ENCODE measurements at regions not wholly inside any gene's neighbourhood (a gene's known extent, or its start where the extent isn't known, plus 50 kb on each side); places are given as distances from the start of the nearest gene placed in this dataset.

DNA sequence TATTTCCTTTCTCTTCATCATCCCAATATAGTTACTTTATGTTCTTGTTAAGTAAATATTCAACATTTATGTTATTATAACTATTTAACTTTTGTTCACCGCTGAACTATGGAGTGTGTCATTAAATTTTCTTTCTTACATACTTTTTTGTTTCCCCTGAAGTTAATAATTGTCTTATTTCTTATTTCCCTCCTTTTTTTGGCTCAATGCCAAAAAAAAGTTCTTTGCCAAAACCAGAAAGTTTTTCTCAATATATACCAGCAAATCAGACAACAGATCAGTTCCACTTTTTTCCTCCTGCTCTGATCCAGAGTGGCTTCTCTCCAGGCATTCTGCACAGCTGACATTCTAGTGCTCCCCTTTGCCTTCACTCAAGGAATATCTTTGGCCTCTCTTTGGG is 187.0 kb upstream of the PPARGC1A start:
- H3K9me3 ChIP-seq, result no peaks in the 10 kb centered on the region
- H3K4me3 ChIP-seq (ENCODE audit: low read depth, low read length), result no peak overlapping the region
- BruUV-seq (replicated peaks), result no TSS peak
- no peaks in the 10 kb centered on the region for H3K4me1 Mint-ChIP-seq (ENCODE audit: low read depth, unreplicated experiment)
- H3K4me3 Mint-ChIP-seq (ENCODE audit: unreplicated experiment), result no peak overlapping the region
- intact Hi-C loops (cut with micrococcal nuclease; ENCODE audit: unreplicated experiment), result no loop called here
- H3K27me3 Mint-ChIP-seq (ENCODE audit: insufficient read depth, unreplicated experiment), result peaks cover 18% of the 10 kb centered on the region
- no peaks in the 10 kb centered on the region for H3K36me3 ChIP-seq (ENCODE audit: control insufficient read depth, insufficient read depth, low read length)
- ChIA-PET CTCF (no interaction called here), POLR2A (no interaction called here)
- no peaks in the 10 kb centered on the region for H3K36me3 Mint-ChIP-seq (ENCODE audit: insufficient read depth, unreplicated experiment)
- TF ChIP-seq, protein P1, sequence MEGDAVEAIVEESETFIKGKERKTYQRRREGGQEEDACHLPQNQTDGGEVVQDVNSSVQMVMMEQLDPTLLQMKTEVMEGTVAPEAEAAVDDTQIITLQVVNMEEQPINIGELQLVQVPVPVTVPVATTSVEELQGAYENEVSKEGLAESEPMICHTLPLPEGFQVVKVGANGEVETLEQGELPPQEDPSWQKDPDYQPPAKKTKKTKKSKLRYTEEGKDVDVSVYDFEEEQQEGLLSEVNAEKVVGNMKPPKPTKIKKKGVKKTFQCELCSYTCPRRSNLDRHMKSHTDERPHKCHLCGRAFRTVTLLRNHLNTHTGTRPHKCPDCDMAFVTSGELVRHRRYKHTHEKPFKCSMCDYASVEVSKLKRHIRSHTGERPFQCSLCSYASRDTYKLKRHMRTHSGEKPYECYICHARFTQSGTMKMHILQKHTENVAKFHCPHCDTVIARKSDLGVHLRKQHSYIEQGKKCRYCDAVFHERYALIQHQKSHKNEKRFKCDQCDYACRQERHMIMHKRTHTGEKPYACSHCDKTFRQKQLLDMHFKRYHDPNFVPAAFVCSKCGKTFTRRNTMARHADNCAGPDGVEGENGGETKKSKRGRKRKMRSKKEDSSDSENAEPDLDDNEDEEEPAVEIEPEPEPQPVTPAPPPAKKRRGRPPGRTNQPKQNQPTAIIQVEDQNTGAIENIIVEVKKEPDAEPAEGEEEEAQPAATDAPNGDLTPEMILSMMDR (IDR thresholded peaks at IDR 0.05; ENCODE audit: insufficient read depth in 1 of 2, low read depth in 1 of 2, low read length in 1 of 2, severe bottlenecking in 1 of 2, unreplicated experiment in 1 of 2), result no peak
- no peak for DNase-seq
- H3K9me3 Mint-ChIP-seq (ENCODE audit: unreplicated experiment), result peaks cover 21% of the 10 kb centered on the region
- no peaks in the 10 kb centered on the region for H3K4me1 ChIP-seq
- H3K27ac Mint-ChIP-seq (ENCODE audit: unreplicated experiment), result no peak overlapping the region
- no peaks in the 10 kb centered on the region for H3K27me3 ChIP-seq (replicated peaks; ENCODE audit: control insufficient read depth, insufficient read depth, low read length)

DNA sequence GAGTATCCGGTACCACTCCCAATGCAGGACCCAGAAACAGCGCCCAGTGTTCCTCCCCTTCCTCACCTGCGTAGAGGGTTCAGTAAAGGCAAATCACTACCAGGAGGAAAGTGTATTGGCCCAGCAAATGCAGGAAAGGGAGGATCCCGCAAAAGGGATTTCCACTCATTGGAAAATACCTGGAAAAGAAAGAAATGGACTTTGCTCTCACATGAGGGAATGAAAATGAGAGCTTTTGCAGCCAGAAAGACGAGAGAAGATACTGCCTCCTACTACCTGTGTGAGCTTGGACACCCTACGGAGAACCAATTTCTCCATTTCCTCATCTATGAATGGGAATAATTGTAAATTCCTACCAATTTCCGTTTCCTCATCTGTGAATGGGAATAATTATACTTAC is 184.1 kb upstream of the PPARGC1A start:
- BruUV-seq (replicated peaks), result no TSS peak
- ChIA-PET POLR2A (no interaction called here), CTCF (no interaction called here)
- Mint-ChIP-seq H3K27me3 (ENCODE audit: insufficient read depth, unreplicated experiment) (peaks cover 10% of the 10 kb centered on the region), H3K27ac (ENCODE audit: unreplicated experiment) (no peak overlapping the region), H3K36me3 (ENCODE audit: insufficient read depth, unreplicated experiment) (no peaks in the 10 kb centered on the region), H3K4me1 (ENCODE audit: low read depth, unreplicated experiment) (no peaks in the 10 kb centered on the region), H3K4me3 (ENCODE audit: unreplicated experiment) (no peak overlapping the region), H3K9me3 (ENCODE audit: unreplicated experiment) (peaks cover 21% of the 10 kb centered on the region)
- intact Hi-C loops (cut with micrococcal nuclease; ENCODE audit: unreplicated experiment), result no loop called here
- no peaks in the 10 kb centered on the region for H3K9me3 ChIP-seq
- TF ChIP-seq, protein P1 (IDR thresholded peaks at IDR 0.05; ENCODE audit: insufficient read depth in 1 of 2, low read depth in 1 of 2, low read length in 1 of 2, severe bottlenecking in 1 of 2, unreplicated experiment in 1 of 2), result no peak
- no peaks in the 10 kb centered on the region for H3K4me1 ChIP-seq
- H3K27me3 ChIP-seq (replicated peaks; ENCODE audit: control insufficient read depth, insufficient read depth, low read length), result no peaks in the 10 kb centered on the region
- no peaks in the 10 kb centered on the region for H3K36me3 ChIP-seq (ENCODE audit: control insufficient read depth, insufficient read depth, low read length)
- no peak for DNase-seq
- no peak overlapping the region for H3K4me3 ChIP-seq (ENCODE audit: low read depth, low read length)

DNA sequence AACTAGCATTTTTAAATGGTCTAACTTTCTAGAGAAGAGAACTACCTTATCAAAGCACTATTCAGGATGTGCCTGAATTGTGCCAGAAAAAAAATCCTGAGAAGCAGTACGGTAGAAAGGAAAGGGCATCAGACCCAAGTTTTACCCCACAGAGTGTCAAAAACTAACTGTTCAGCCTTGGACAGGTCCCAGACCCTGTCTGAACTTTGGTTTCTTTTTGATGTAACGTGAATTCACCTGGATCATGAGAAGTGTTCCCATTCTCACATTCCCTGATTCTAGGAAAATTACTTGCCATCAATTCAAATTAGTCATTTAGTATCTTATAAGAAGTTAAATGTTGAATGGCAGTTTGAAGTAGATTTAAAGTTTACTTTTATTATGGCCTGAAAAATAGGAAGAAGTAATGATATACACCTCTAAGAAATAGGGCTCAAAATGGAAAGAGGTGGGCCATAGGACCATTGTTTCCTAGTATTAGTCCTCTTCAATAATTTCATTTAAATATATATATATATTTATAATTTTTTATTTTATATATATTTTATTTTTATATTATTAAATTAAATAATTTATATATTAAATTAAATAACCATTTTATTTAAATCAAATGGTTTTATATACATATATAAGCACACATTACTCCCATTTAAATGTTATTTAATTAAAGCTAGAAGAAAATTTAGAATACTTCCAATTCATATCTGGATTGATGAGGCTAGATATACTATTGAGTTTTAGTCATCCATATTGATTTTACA is 181.9 kb upstream of the PPARGC1A start:
- BruUV-seq (replicated peaks), result no TSS peak
- H3K36me3 Mint-ChIP-seq (ENCODE audit: insufficient read depth, unreplicated experiment), result no peaks in the 10 kb centered on the region
- TF ChIP-seq, protein P1 (IDR thresholded peaks at IDR 0.05; ENCODE audit: insufficient read depth in 1 of 2, low read depth in 1 of 2, low read length in 1 of 2, severe bottlenecking in 1 of 2, unreplicated experiment in 1 of 2), result no peak
- Histone ChIP-seq H3K9me3 (no peaks in the 10 kb centered on the region), H3K36me3 (ENCODE audit: control insufficient read depth, insufficient read depth, low read length) (no peaks in the 10 kb centered on the region), H3K4me3 (ENCODE audit: low read depth, low read length) (no peak overlapping the region), H3K27me3 (replicated peaks; ENCODE audit: control insufficient read depth, insufficient read depth, low read length) (no peaks in the 10 kb centered on the region), H3K4me1 (no peaks in the 10 kb centered on the region)
- peaks cover 21% of the 10 kb centered on the region for H3K9me3 Mint-ChIP-seq (ENCODE audit: unreplicated experiment)
- POLR2A ChIA-PET, result no interaction called here
- intact Hi-C loops (cut with micrococcal nuclease; ENCODE audit: unreplicated experiment), result no loop called here
- CTCF ChIA-PET, result no interaction called here
- DNase-seq, result no peak
- no peak overlapping the region for H3K4me3 Mint-ChIP-seq (ENCODE audit: unreplicated experiment)
- no peaks in the 10 kb centered on the region for H3K4me1 Mint-ChIP-seq (ENCODE audit: low read depth, unreplicated experiment)
- H3K27ac Mint-ChIP-seq (ENCODE audit: unreplicated experiment), result no peak overlapping the region
- no peaks in the 10 kb centered on the region for H3K27me3 Mint-ChIP-seq (ENCODE audit: insufficient read depth, unreplicated experiment)
